Skeletal muscle tissue (tissue), 3 donors: ENCODE measurements at regions not wholly inside any gene's neighbourhood (a gene's known extent, or its start where the extent isn't known, plus 50 kb on each side); places are given as distances from the start of the nearest gene placed in this dataset.

ENCODE experiments used
- H3K27ac ChIP-seq: one replicate; pipeline ENCODE4 v1.7.0; 2013; ENCODE audit warnings: mild to moderate bottlenecking, low read depth, low read length, inconsistent platforms
- H3K27me3 ChIP-seq, 3 donors: one replicate each; pipeline ENCODE4 v1.7.0; 2013; ENCODE audit warnings: low read length in 3 of 3; ENCODE audit not compliant: control insufficient read depth in 3 of 3, insufficient read depth in 3 of 3
- H3K36me3 ChIP-seq, 3 donors: one replicate each; pipeline ENCODE4 v1.7.0; 2013; ENCODE audit warnings: low read length in 3 of 3; ENCODE audit not compliant: control insufficient read depth in 3 of 3, insufficient read depth in 3 of 3
- H3K4me1 ChIP-seq, 3 donors: one replicate each; pipeline ENCODE4 v1.7.0; 2013; ENCODE audit warnings: low read length in 3 of 3, mild to moderate bottlenecking in 3 of 3; ENCODE audit not compliant: control insufficient read depth in 3 of 3, insufficient read depth in 3 of 3
- H3K4me3 ChIP-seq, 3 donors: one replicate each; pipeline ENCODE4 v1.7.0; 2013; ENCODE audit warnings: low read length in 3 of 3
- H3K9ac ChIP-seq, 3 donors: one replicate each; pipeline ENCODE4 v1.7.0; 2013; ENCODE audit warnings: low read length in 3 of 3, mild to moderate bottlenecking in 3 of 3, moderate library complexity in 2 of 3, low read depth in 1 of 3
- H3K9me3 ChIP-seq, 3 donors: one replicate each; pipeline ENCODE4 v1.7.0; 2013; ENCODE audit warnings: low read length in 3 of 3; ENCODE audit not compliant: control insufficient read depth in 3 of 3
- donor health status: Osteomylitis.

DNA sequence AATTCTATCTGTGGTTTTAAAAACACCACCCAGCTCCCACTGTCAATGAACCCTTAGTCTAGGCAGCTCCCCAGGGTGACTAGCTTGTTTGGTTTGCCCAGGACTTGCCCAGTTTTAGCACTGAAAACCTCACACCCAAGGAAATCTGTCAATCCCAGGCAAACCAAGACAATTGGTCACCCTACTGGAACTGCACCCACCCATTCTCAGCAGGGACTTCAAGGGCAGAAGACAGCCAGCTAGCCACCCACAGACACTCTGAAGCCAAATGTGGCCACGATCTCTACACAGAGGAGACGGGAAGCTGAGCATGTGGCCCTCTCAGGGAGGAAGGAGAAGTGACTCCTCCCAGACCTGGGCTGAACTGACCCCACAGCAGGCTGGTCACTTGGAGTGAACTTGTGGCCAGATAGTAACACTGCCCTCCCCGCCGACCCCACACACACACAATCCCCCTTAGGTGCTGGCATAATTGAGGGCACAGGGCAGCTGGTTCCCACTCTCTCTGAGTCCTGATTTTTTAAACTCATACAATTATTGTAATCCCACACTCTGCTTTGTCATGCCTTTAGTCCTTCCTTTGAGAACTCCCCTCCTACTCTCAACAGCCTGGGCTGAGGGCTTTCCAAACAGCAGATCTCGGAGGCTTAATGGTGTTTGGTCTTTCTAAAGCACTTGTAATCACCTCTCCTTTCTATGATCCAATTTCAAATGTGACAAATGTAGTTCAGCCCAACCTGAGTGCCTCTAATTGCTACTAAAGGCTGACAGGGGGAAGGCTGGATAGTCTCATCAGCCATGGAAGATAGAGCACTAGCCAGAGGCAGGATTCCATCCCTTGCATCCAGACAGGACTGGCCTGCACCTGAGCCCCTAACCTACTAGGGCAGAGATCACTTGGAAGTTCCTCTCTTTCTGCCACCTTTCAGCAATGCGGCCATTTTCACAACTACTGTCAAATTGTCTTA lies 74.7 kb upstream of the DRD2 start:
- H3K27ac ChIP-seq, result no peak overlapping the region
- H3K4me1 ChIP-seq, result no peaks in the 10 kb centered on the region
- H3K9me3 ChIP-seq, result no peaks in the 10 kb centered on the region
- peaks cover 0 to 2% (median 0%) of the 10 kb centered on the region in 3 donors for H3K27me3 ChIP-seq
- no peak overlapping the region for H3K4me3 ChIP-seq
- H3K36me3 ChIP-seq, result no peaks in the 10 kb centered on the region
- no peak overlapping the region for H3K9ac ChIP-seq

- no peak overlapping the region for H3K27ac ChIP-seq
- H3K4me1 ChIP-seq, result no peaks in the 10 kb centered on the region
- H3K36me3 ChIP-seq, result no peaks in the 10 kb centered on the region
- peaks cover 0 to 2% (median 0%) of the 10 kb centered on the region in 3 donors for H3K27me3 ChIP-seq
- no peak overlapping the region for H3K4me3 ChIP-seq
- H3K9ac ChIP-seq, result no peak overlapping the region
- H3K9me3 ChIP-seq, result no peaks in the 10 kb centered on the region
Measured at GRCh38 chr11:113549061-113549460, 73.9 kb upstream of the DRD2 start.

- Histone ChIP-seq H3K27me3 (peaks cover 0 to 2% (median 0%) of the 10 kb centered on the region in 3 donors), H3K4me1 (no peaks in the 10 kb centered on the region), H3K9ac (no peak overlapping the region), H3K36me3 (no peaks in the 10 kb centered on the region), H3K27ac (no peak overlapping the region), H3K4me3 (no peak overlapping the region), H3K9me3 (no peaks in the 10 kb centered on the region)
Measured at GRCh38 chr11:113547739-113548138, 72.5 kb upstream of the DRD2 start.

- H3K4me1 ChIP-seq, result no peaks in the 10 kb centered on the region
- no peak overlapping the region for H3K4me3 ChIP-seq
- no peaks in the 10 kb centered on the region for H3K36me3 ChIP-seq
- H3K27me3 ChIP-seq, result peaks cover 0 to 2% (median 0%) of the 10 kb centered on the region in 3 donors
- no peak overlapping the region for H3K9ac ChIP-seq
- no peaks in the 10 kb centered on the region for H3K9me3 ChIP-seq
- H3K27ac ChIP-seq, result no peak overlapping the region
Measured at GRCh38 chr11:113546757-113547507, 71.7 kb upstream of the DRD2 start.

- Histone ChIP-seq H3K36me3 (no peaks in the 10 kb centered on the region), H3K4me3 (no peak overlapping the region), H3K9me3 (no peaks in the 10 kb centered on the region), H3K27ac (no peak overlapping the region), H3K9ac (no peak overlapping the region), H3K4me1 (no peaks in the 10 kb centered on the region), H3K27me3 (peaks cover 0 to 2% (median 0%) of the 10 kb centered on the region in 3 donors)
Measured at GRCh38 chr11:113542420-113542819, 67.2 kb upstream of the DRD2 start.

GRCh38 chr11:113540416-113541330 lies 65.5 kb upstream of the DRD2 start:
- no peak overlapping the region for H3K27ac ChIP-seq
- H3K27me3 ChIP-seq, result no peaks in the 10 kb centered on the region
- no peak overlapping the region for H3K4me3 ChIP-seq
- H3K36me3 ChIP-seq, result no peaks in the 10 kb centered on the region
- no peaks in the 10 kb centered on the region for H3K4me1 ChIP-seq
- no peak overlapping the region for H3K9ac ChIP-seq
- no peaks in the 10 kb centered on the region for H3K9me3 ChIP-seq

GRCh38 chr11:113538451-113539412 lies 63.5 kb upstream of the DRD2 start:
- no peaks in the 10 kb centered on the region for H3K36me3 ChIP-seq
- H3K4me3 ChIP-seq, result no peak overlapping the region
- H3K27ac ChIP-seq, result no peak overlapping the region
- no peaks in the 10 kb centered on the region for H3K27me3 ChIP-seq
- H3K9me3 ChIP-seq, result no peaks in the 10 kb centered on the region
- no peaks in the 10 kb centered on the region for H3K4me1 ChIP-seq
- H3K9ac ChIP-seq, result no peak overlapping the region

- Histone ChIP-seq H3K4me1 (peaks cover 0 to 2% (median under 1%) of the 10 kb centered on the region in 3 donors), H3K4me3 (no peak overlapping the region), H3K36me3 (no peaks in the 10 kb centered on the region), H3K9ac (no peak overlapping the region), H3K27me3 (peaks cover 0 to 5% (median 0%) of the 10 kb centered on the region in 3 donors), H3K9me3 (no peaks in the 10 kb centered on the region), H3K27ac (no peak overlapping the region)
Measured at GRCh38 chr11:113534625-113535024, 59.4 kb upstream of the DRD2 start.

DNA sequence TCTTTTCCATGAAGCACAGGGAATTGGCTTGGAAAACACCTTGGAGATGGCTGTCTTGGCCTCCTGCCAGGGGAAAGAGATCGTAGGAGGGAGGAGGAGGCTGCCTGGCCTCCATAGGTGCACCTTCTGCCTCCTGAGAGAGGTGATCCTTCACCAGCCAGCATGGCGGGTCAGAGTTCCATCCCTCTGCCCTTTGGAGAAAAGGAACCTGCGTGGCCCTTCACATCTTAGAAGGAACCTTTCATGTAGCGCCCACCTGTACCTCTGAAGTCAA lies 58.2 kb upstream of the DRD2 start:
- peaks cover 8 to 9% (median 9%) of the 10 kb centered on the region in 3 donors for H3K4me1 ChIP-seq
- peaks cover 0 to 5% (median 0%) of the 10 kb centered on the region in 3 donors for H3K27me3 ChIP-seq
- no peak overlapping the region for H3K4me3 ChIP-seq
- no peaks in the 10 kb centered on the region for H3K36me3 ChIP-seq
- no peaks in the 10 kb centered on the region for H3K9me3 ChIP-seq
- no peak overlapping the region for H3K27ac ChIP-seq
- no peak overlapping the region for H3K9ac ChIP-seq
